ENCODE measurements at regions not wholly inside any gene's neighbourhood (a gene's known extent, or its start where the extent isn't known, plus 50 kb on each side); places are given as distances from the start of the nearest gene placed in this dataset.

DNA sequence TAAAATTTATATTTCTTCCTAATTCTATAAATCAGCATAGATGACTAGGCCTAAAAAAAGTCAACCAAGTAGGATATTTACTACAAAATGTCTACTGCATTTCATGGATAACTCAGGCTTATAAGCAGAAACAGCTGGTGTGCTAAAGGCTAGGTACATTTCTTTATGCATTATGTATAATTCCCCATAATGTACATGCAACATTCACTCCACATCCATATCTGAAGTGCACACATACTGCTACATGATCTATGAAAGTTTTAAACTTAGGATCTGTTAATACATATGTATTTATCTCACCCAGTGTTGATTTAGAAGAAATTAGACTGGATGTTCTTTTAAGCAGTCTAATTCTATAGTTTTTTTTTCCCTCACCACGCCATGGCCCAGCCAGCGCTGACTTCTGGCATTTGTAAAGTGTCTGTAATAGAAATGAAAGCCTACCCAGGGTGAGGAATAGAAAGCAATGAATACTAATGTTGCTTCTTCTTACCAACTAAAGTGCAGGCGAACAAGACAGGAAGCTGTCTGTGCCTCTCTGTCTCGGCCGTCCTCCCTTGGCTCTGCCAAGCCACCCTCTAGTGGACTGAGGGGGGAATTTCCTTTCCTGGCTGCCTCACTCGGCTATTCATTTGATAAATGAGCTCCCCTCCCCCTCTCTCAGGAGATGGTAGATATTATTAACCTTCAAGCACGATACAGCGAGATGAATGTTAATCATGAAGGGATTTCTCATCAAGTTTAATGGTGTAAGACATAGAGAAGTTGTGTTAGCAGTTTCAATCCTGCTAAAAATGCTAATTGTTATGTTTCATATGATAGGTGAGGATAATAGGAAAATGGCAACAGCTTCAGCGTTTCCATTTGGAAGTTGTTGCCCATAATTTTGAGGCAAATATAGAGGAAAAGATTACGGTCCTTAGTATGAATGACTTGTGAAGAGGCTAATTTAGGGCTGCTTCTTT lies 384.5 kb downstream of the MTX2 start:
- DNase-seq: peak; percentile 34

GRCh38 chr2:176656038-176656775 lies 387.0 kb downstream of the MTX2 start:
- DNase-seq: no peak

GRCh38 chr2:176656776-176657140 lies 387.5 kb downstream of the MTX2 start:
- DNase-seq: no peak

GRCh38 chr2:176657393-176657792 lies 388.2 kb downstream of the MTX2 start:
- no peak for DNase-seq

DNA sequence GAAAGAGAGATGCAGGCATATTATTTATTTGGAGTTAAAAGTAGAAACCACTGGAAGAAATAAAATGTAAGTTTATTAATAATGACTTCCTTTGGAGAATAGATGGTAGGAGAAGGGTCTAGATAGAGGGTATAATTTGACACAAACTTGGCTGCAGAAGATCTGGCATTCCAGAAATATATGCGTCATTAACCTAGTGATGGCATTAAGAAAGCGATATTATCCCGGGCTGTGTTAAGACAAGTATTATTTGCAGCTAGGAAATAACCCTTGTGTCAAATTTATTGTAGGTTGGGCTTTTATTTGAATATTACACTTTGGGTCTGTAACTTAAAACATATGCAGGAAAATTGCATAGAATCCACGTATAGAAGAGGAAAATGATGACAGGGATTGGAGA lies 389.5 kb downstream of the MTX2 start:
- no peak for DNase-seq

DNA sequence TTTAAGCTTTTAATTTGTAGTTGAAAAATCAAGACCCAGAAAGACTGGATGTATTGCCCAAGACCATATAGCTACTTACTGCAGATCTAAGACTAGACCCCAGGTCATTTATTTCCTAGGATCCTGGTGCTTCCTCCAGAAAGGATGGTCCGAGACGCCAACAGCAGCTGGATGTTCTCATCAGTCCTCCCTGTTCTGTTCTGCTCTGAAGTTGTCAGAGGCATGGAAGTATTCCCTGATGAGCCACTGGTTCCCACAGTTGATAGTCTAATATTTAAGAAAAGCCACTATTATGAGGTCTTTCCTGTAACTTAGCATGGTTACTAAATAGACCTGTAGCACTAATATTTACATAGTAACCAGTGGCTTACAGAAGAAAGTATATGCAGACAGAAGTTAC lies 393.5 kb downstream of the MTX2 start:
- DNase-seq: no peak

DNA sequence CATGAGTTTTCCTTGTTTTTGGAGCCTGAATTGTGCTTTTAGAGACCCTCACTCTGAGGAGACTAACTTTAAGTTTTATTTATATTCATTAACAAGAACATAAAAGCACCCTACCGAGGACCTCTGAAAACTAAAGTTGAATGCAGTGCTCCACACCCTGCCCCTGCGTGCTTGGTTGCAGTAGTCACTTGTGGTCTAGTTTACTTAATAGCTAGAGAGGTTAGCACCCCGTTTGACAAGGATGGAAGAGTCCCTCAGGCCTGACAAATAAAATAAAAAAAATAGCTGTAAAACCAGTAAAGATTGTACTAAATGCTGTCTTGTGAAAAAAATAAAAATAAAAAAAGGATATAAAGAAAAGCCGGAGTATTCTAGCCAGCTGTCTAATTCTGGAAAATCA lies 395.2 kb downstream of the MTX2 start:
- no peak for DNase-seq

- DNase-seq: no peak
Observed at GRCh38 chr2:176665086-176665485, 395.8 kb downstream of the MTX2 start.

GRCh38 chr2:176668912-176669311 lies 399.7 kb downstream of the MTX2 start:
- no peak for DNase-seq

DNA sequence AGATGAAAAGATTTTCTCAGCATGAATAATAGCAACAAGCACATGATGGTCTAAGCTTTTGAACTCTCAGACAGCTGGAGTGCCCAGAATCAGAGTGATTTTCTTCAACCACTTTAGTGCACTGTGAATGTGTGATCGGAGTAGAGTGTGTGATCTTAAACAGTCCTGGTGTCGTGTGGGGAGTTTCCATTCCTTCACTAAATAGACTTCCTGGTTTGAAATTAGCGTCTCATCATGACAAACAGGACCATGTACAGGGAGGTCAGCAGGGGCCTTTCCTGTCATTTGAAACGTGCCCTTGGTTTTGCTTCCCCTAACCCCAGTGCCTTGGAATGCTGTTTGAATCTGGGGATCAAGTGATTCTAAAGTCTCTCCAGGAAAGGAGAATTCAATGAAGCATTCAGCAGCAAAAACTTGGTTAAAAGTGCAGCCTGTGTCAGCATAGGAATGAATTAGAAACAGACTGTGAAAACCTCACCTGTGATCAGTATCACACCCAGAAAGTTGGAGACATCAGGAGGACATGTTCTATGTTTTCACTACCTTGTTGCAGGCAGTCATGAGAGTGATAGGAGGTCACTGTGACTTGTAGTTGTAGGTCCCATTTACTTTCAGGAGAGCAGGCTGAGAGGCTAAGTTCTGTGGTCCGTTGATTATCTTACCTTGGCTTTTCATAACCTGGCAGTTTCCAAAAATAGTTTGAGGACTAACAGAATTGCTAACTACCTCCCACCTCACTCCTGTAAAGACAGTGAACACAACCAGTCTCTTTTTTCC lies 400.3 kb downstream of the MTX2 start:
- DNase-seq: no peak

DNA sequence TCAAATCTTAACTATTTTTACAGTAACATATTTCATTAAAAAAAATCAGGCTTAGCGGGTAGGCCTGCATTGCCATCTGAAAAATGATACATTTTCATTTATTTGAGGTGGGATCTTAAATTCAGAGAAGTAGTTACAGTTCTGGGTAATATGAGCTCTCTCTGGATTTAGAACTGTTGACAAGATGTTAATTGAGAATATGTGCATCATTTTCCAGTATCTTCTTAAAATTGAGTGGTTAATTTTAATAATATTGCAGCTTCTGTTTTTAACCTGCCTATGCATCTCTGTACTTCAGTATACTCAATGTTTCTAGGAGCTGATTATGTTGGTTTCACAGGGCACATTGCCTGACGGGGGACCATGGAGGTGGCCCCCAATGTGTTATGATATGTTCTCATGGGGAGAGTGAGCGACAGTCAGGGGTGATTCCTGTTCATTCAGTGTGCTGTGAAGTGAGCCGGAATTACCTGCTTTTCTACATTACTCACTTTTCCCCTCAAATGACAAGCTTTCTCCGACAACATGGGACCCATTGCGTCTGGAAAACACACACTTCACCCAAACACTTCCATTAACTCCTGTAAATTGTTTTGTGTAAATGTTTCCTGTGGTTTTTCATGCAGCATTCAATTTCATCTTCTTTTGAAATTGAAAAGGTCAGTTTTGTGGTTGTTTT lies 406.2 kb downstream of the MTX2 start:
- DNase-seq: no peak

- DNase-seq: no peak
Observed at GRCh38 chr2:176677746-176678265, 408.6 kb downstream of the MTX2 start.

GRCh38 chr2:176678571-176678970 lies 409.3 kb downstream of the MTX2 start:
- DNase-seq: no peak

DNA sequence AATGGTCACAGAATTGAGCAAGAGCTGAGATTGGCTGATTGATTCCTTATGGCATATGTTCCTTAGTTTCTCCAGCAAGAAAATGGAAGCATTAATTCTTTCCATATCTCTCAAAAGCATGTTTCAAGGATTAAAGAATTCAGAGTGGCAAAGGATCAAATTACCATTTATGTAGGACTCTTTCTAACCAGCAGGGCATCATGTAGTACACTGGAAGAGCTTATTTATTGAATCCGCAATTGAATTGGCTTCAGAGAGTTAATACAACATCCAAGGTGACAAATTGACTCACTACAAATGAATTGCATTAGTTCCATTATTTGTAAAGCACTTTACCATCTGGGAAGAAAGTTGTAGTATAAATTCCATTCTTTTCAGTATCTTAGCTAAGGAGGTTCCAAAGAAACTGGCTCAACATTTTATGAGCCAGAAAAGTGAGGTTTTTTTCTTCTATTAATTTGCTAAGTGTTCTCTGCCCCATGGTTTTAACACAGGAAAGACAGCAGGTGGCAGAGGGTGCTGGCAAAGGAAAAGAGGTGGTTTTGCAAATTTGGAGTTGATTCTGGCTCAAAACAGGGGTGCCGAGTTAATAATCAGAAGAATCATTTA lies 409.9 kb downstream of the MTX2 start:
- DNase-seq: no peak

DNA sequence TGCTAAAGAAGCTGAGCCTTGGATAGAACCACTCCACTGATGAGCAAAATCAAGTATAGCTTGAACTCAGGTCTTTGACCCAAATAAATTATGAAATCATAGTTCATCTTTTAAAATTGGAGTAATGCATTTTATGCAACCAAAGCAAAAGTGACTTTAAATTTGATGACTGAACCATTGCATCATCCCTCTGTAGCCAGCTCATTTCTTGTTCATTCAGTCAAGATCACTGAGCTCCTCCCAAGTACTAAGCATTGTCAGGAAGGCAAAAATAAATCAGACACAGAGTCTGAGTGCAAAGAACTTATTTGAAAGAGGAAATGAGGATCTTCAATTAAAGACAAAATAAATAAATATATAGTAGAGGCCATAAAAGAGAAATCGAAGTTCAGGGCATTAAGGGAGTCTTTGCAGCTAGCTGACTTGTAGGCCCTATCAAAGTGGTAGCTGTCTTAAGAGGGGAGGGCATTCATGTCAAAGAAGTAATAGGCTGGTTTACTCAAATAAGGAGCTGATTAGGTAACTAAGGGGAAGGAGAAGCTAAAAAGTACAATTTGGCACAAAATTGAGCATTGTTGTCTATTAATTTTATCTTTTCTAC lies 411.8 kb downstream of the MTX2 start:
- DNase-seq: no peak

- no peak for DNase-seq
Observed at GRCh38 chr2:176681584-176682115, 412.4 kb downstream of the MTX2 start.

DNA sequence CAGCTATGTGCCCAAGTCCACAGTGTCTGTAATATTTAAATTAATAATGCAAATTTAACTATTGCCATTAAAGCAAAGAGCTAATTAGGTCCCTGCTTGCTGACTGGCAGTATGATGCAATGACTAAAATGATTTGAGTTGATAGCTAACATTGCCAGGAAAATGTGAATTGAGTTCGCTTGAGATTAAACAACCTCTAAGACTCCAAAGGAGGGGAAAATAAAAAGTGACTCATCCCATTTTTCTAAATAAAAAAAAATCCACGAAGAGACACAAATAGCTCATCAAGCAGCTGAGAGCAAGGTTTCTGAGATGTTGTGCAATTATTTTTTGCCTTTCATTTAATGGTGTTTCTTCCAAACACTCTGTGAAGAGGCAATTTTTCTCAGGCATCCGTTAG lies 413.0 kb downstream of the MTX2 start:
- DNase-seq: no peak

- DNase-seq: no peak
Observed at GRCh38 chr2:176683618-176684111, 414.4 kb downstream of the MTX2 start.

- no peak for DNase-seq
Observed at GRCh38 chr2:176685908-176686307, 416.7 kb downstream of the MTX2 start.

- no peak for DNase-seq
Observed at GRCh38 chr2:176686328-176686727, 417.1 kb downstream of the MTX2 start.

DNA sequence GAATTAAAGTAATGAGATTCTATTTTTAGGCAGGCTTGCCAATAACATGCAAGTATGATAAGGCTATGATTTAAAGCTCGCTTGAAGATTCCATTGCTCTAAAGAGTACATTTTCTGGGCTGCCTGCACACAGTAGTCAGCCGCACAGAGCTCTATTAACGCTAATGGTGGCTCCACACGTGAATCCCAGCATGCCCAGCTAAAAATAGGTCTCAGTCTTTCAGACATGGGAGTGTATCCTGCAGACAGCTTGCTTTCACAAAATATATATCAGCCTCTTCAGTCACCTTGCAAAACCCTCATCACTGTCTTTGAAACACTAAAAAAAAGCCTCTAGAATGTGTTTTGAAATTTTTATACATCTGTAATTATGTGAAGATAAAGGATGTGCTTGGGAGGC lies 418.1 kb downstream of the MTX2 start:
- no peak for DNase-seq
